CD8-positive, alpha-beta memory T cell (primary cell): ENCODE measurements at regions not wholly inside any gene's neighbourhood (a gene's known extent, or its start where the extent isn't known, plus 50 kb on each side); places are given as distances from the start of the nearest gene placed in this dataset.

Experiments
- CTCF ChIA-PET: fragments of 350-600 bp; sonication (Branson Sonifier 250); formaldehyde crosslinking; loops from one replicate; lab custom pipeline; 2021; ENCODE audit warnings: antibody characterized with exemption; lab: Charles Lee
- POLR2A ChIA-PET: fragments of 350-600 bp; sonication (Branson Sonifier 250); formaldehyde crosslinking; loops from one replicate; lab custom pipeline; 2021; ENCODE audit warnings: antibody characterized with exemption; lab: Charles Lee
- DNase-seq, 5 donors: peaks; one replicate each; pipeline versions ENCODE4 v3.0.0 to v3.0.0-alpha.2; 2020 to 2022; ENCODE audit warnings: mixed read lengths in 1 of 5
- H3K27ac ChIP-seq: one replicate; pipeline ENCODE4 v1.7.0; 2013; ENCODE audit warnings: low read depth, mild to moderate bottlenecking, low read length, moderate library complexity
- H3K27me3 ChIP-seq: 2 replicates; pipeline ENCODE4 v1.7.0; 2013; ENCODE audit warnings: low read length, mild to moderate bottlenecking; ENCODE audit not compliant: insufficient read depth, poor library complexity, severe bottlenecking
- H3K36me3 ChIP-seq: 2 replicates; pipeline ENCODE4 v1.7.0; 2013; ENCODE audit warnings: mild to moderate bottlenecking, low read length, moderate library complexity; ENCODE audit not compliant: insufficient read depth
- H3K4me1 ChIP-seq: 2 replicates; pipeline ENCODE4 v1.7.0; 2013; ENCODE audit warnings: mild to moderate bottlenecking, low read length, moderate library complexity; ENCODE audit not compliant: insufficient read depth
- H3K4me3 ChIP-seq: 2 replicates; pipeline ENCODE4 v1.7.0; 2013; ENCODE audit warnings: mild to moderate bottlenecking, low read length
- H3K9me3 ChIP-seq: 2 replicates; pipeline ENCODE4 v1.7.0; 2013; ENCODE audit warnings: mild to moderate bottlenecking, low read length
- H3K27ac Mint-ChIP-seq, 8 donors: one replicate each; pipeline ENCODE4 v1.8.0; 2020 to 2021; ENCODE audit warnings: mixed read lengths in 8 of 8, mild to moderate bottlenecking in 6 of 8, inconsistent platforms in 3 of 8, moderate library complexity in 3 of 8
- H3K27me3 Mint-ChIP-seq, 2 donors: one replicate each; pipeline ENCODE4 v1.8.0; 2020 to 2021; ENCODE audit warnings: mixed read lengths in 2 of 2, mild to moderate bottlenecking in 1 of 2, moderate library complexity in 1 of 2
- H3K36me3 Mint-ChIP-seq, 3 donors: one replicate each; pipeline ENCODE4 v1.8.0; 2020 to 2021; ENCODE audit warnings: mixed read lengths in 3 of 3, inconsistent platforms in 1 of 3, mild to moderate bottlenecking in 1 of 3
- H3K4me1 Mint-ChIP-seq, 3 donors: one replicate each; pipeline ENCODE4 v1.8.0; 2020 to 2021; ENCODE audit warnings: mixed read lengths in 3 of 3, inconsistent platforms in 1 of 3, mild to moderate bottlenecking in 1 of 3
- H3K4me3 Mint-ChIP-seq, 7 donors: one replicate each; pipeline ENCODE4 v1.8.0; 2020 to 2021; ENCODE audit warnings: mixed read lengths in 7 of 7, mild to moderate bottlenecking in 6 of 7, moderate library complexity in 4 of 7, inconsistent platforms in 2 of 7
- H3K9me3 Mint-ChIP-seq, 5 donors: one replicate each; pipeline ENCODE4 v1.8.0; 2020 to 2022; ENCODE audit warnings: mixed read lengths in 5 of 5, mild to moderate bottlenecking in 3 of 5, moderate library complexity in 2 of 5, inconsistent platforms in 1 of 5

- peaks cover 0 to 4% of the 10 kb centered on the region in 2 donors for H3K27me3 Mint-ChIP-seq
Observed at GRCh38 chr20:19083136-19083621, 129.3 kb upstream of the SLC24A3 start.

GRCh38 chr20:19090332-19090731, 122.1 kb upstream of the SLC24A3 start:
- Histone ChIP-seq H3K27me3 (no peaks in the 10 kb centered on the region), H3K36me3 (no peaks in the 10 kb centered on the region), H3K9me3 (no peaks in the 10 kb centered on the region), H3K4me3 (no peak overlapping the region), H3K27ac (no peak overlapping the region), H3K4me1 (no peaks in the 10 kb centered on the region)
- no peaks in the 10 kb centered on the region for H3K4me1 Mint-ChIP-seq
- DNase-seq: no peak
- H3K27me3 Mint-ChIP-seq: no peaks in the 10 kb centered on the region
- H3K4me3 Mint-ChIP-seq: no peak overlapping the region
- no peak overlapping the region for H3K27ac Mint-ChIP-seq
- POLR2A ChIA-PET: no interaction called here
- peaks cover 0 to 6% (median 2%) of the 10 kb centered on the region in 5 donors for H3K9me3 Mint-ChIP-seq
- H3K36me3 Mint-ChIP-seq: no peaks in the 10 kb centered on the region
- CTCF ChIA-PET: no interaction called here

More at GRCh38 chr20:19083136-19083621, 129.3 kb upstream of the SLC24A3 start:
- no peak for DNase-seq
- Histone ChIP-seq H3K4me1 (no peaks in the 10 kb centered on the region), H3K4me3 (no peak overlapping the region), H3K36me3 (no peaks in the 10 kb centered on the region), H3K9me3 (no peaks in the 10 kb centered on the region), H3K27me3 (no peaks in the 10 kb centered on the region), H3K27ac (no peak overlapping the region)
- ChIA-PET POLR2A (no interaction called here), CTCF (no interaction called here)
- Mint-ChIP-seq H3K36me3 (no peaks in the 10 kb centered on the region), H3K27ac (no peak overlapping the region), H3K4me3 (no peak overlapping the region), H3K9me3 (peaks cover 0 to 7% (median 0%) of the 10 kb centered on the region in 5 donors), H3K4me1 (no peaks in the 10 kb centered on the region)

DNA sequence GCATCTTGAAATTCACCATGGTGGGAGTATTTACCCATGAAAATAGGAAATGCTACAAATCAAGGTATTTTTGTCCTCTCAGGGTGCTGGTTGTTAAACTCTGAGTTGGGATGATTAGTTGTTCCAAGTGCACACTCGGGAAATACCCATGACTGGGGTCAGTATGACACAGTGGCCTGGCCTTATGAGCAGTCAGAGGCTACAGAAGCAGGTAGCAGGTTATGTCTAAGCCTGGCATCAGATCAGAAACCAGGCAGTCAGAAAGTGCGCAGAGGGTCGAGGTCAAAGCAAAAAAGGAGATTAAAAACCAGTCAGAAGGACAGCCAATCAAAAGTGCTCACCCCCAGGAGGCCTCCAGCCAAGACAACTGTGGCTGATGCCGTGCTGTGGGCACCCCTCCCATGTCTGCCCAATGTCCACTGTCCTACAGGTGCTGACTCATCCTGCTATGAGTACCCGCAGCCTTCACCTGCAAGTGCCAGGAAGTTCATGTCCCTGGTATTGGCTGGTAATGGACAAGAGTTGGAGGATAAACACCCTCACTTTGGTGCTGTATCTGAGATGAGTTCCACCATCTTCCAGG, 117.4 kb upstream of the SLC24A3 start:
- no peak overlapping the region for H3K27ac Mint-ChIP-seq
- H3K36me3 ChIP-seq: no peaks in the 10 kb centered on the region
- H3K36me3 Mint-ChIP-seq: no peaks in the 10 kb centered on the region
- no peaks in the 10 kb centered on the region for H3K4me1 ChIP-seq
- H3K9me3 ChIP-seq: no peaks in the 10 kb centered on the region
- H3K4me3 ChIP-seq: no peak overlapping the region
- no peaks in the 10 kb centered on the region for H3K27me3 ChIP-seq
- H3K27me3 Mint-ChIP-seq: peaks cover 0 to 3% of the 10 kb centered on the region in 2 donors
- DNase-seq: no peak
- CTCF ChIA-PET: no interaction called here
- POLR2A ChIA-PET: no interaction called here
- H3K9me3 Mint-ChIP-seq: peaks cover 0 to 2% (median 0%) of the 10 kb centered on the region in 5 donors
- H3K4me3 Mint-ChIP-seq: no peak overlapping the region
- no peak overlapping the region for H3K27ac ChIP-seq
- H3K4me1 Mint-ChIP-seq: no peaks in the 10 kb centered on the region

DNA sequence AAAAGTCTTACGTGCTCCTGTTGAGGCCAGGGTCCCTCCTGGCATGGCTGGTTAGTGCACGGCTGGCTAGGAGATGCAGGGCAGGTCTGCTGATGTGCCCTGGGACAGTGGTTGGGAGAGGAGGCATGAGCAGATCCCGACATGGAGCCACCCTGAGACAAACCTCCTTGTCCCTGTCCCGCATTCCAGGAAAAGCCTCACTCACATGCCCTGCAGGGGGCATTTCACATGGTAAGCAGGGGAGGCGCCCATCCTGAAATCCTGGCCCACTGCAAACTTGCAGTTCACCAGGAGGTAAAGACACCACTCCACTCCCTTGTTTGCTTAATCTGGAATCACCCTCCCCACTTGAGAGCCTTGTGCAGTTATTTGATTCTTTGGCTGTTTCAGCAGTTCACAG, 116.7 kb upstream of the SLC24A3 start:
- no peak for DNase-seq
- H3K36me3 Mint-ChIP-seq: no peaks in the 10 kb centered on the region
- H3K4me3 Mint-ChIP-seq: no peak overlapping the region
- no peak overlapping the region for H3K4me3 ChIP-seq
- H3K27ac Mint-ChIP-seq: no peak overlapping the region
- H3K36me3 ChIP-seq: no peaks in the 10 kb centered on the region
- no peaks in the 10 kb centered on the region for H3K4me1 Mint-ChIP-seq
- ChIA-PET CTCF (no interaction called here), POLR2A (no interaction called here)
- H3K9me3 ChIP-seq: no peaks in the 10 kb centered on the region
- no peaks in the 10 kb centered on the region for H3K27me3 ChIP-seq
- H3K9me3 Mint-ChIP-seq: peaks cover 0 to 2% (median 0%) of the 10 kb centered on the region in 5 donors
- H3K27me3 Mint-ChIP-seq: peaks cover 0 to 3% of the 10 kb centered on the region in 2 donors
- no peak overlapping the region for H3K27ac ChIP-seq
- no peaks in the 10 kb centered on the region for H3K4me1 ChIP-seq

- POLR2A ChIA-PET: no interaction called here
- peaks cover 0 to 2% (median 0%) of the 10 kb centered on the region in 5 donors for H3K9me3 Mint-ChIP-seq
- H3K27ac Mint-ChIP-seq: no peak overlapping the region
- no peak overlapping the region for H3K27ac ChIP-seq
- CTCF ChIA-PET: no interaction called here
- H3K36me3 ChIP-seq: no peaks in the 10 kb centered on the region
- no peaks in the 10 kb centered on the region for H3K9me3 ChIP-seq
- no peaks in the 10 kb centered on the region for H3K4me1 Mint-ChIP-seq
- H3K4me3 Mint-ChIP-seq: no peak overlapping the region
- H3K4me3 ChIP-seq: no peak overlapping the region
- H3K27me3 ChIP-seq: no peaks in the 10 kb centered on the region
- no peaks in the 10 kb centered on the region for H3K4me1 ChIP-seq
- H3K36me3 Mint-ChIP-seq: no peaks in the 10 kb centered on the region
- peaks cover 0 to 3% of the 10 kb centered on the region in 2 donors for H3K27me3 Mint-ChIP-seq
- no peak for DNase-seq
Observed at GRCh38 chr20:19096843-19097242, 115.6 kb upstream of the SLC24A3 start.

DNA sequence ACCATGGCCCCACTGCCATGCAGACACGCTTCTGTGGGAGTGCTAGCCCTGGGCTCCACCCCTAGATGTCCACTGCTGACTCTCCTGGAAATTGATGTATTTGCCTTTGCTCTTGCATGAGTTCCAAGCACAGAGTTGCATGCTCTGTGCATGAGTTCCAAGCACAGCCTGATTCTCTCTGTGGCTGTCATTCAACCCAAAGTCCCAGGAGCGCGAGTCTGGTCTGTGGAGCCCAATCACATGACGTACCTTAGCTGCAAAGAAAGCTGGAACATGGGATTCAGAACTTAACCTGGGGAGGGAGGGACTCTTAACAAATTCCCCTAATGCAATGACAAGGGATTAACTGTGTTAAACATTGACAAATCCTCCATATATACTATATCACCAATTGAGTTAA, 114.3 kb upstream of the SLC24A3 start:
- Histone ChIP-seq H3K4me1 (no peaks in the 10 kb centered on the region), H3K27me3 (no peaks in the 10 kb centered on the region), H3K9me3 (no peaks in the 10 kb centered on the region), H3K4me3 (no peak overlapping the region), H3K27ac (no peak overlapping the region), H3K36me3 (no peaks in the 10 kb centered on the region)
- ChIA-PET CTCF (no interaction called here), POLR2A (no interaction called here)
- no peaks in the 10 kb centered on the region for H3K36me3 Mint-ChIP-seq
- H3K27ac Mint-ChIP-seq: no peak overlapping the region
- no peaks in the 10 kb centered on the region for H3K4me1 Mint-ChIP-seq
- no peaks in the 10 kb centered on the region for H3K9me3 Mint-ChIP-seq
- H3K27me3 Mint-ChIP-seq: peaks cover 0 to 3% of the 10 kb centered on the region in 2 donors
- DNase-seq: no peak
- H3K4me3 Mint-ChIP-seq: no peak overlapping the region

DNA sequence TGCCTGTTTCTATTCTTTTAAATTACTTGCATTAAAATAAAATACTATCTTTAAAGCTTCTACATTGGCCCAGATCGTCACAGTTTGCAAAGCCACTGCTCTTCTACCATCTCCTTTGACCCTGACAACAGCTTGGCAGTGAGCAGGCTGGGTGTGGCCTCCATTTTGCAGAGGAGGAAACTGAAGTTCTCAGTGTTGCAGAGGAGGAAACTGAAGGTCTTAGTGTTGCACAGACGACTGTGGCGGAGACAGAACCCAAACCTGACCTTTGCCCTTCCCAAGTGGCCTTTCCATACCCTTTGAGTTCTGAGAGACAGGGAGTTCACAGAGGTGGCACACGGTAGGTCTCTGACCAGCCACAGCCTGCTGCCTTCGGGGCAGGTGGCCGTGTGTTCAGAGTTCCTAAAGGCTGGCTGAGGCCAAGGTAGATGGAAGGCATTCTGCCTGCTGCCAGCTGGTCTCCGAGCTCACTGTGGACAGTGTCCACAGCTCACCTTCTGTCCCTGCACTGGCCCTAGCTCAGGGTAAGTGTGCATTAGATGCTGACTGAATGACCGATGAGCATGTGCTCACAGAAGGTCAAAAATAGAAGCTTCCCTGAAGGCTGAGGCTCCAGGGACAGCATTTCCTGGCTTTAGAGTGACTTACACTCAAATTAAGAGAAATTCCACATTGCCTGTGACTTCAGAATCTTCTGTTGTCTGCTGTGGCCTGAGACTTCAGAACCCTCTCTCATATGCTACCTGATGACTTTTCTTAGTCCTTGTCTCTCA, 113.5 kb upstream of the SLC24A3 start:
- Histone ChIP-seq H3K27ac (no peak overlapping the region), H3K9me3 (no peaks in the 10 kb centered on the region), H3K27me3 (no peaks in the 10 kb centered on the region), H3K4me3 (no peak overlapping the region), H3K4me1 (no peaks in the 10 kb centered on the region), H3K36me3 (no peaks in the 10 kb centered on the region)
- H3K9me3 Mint-ChIP-seq: no peaks in the 10 kb centered on the region
- POLR2A ChIA-PET: no interaction called here
- no peaks in the 10 kb centered on the region for H3K4me1 Mint-ChIP-seq
- no peak for DNase-seq
- no peak overlapping the region for H3K27ac Mint-ChIP-seq
- peaks cover 0 to 3% of the 10 kb centered on the region in 2 donors for H3K27me3 Mint-ChIP-seq
- CTCF ChIA-PET: no interaction called here
- H3K4me3 Mint-ChIP-seq: no peak overlapping the region
- no peaks in the 10 kb centered on the region for H3K36me3 Mint-ChIP-seq

GRCh38 chr20:19099596-19100545, 112.6 kb upstream of the SLC24A3 start:
- Histone ChIP-seq H3K27me3 (no peaks in the 10 kb centered on the region), H3K4me1 (no peaks in the 10 kb centered on the region), H3K27ac (no peak overlapping the region), H3K36me3 (no peaks in the 10 kb centered on the region), H3K4me3 (no peak overlapping the region), H3K9me3 (no peaks in the 10 kb centered on the region)
- DNase-seq: no peak
- no peaks in the 10 kb centered on the region for H3K9me3 Mint-ChIP-seq
- ChIA-PET POLR2A (no interaction called here), CTCF (no interaction called here)
- no peaks in the 10 kb centered on the region for H3K36me3 Mint-ChIP-seq
- no peaks in the 10 kb centered on the region for H3K4me1 Mint-ChIP-seq
- no peak overlapping the region for H3K27ac Mint-ChIP-seq
- H3K27me3 Mint-ChIP-seq: peaks cover 0 to 3% of the 10 kb centered on the region in 2 donors
- H3K4me3 Mint-ChIP-seq: no peak overlapping the region
